WTC11 (cell line): ENCODE measurements at regions not wholly inside any gene's neighbourhood (a gene's known extent, or its start where the extent isn't known, plus 50 kb on each side); places are given as distances from the start of the nearest gene placed in this dataset.

Experiments
- ATAC-seq: fragments of 200-7000 bp; cut with Tn5 transposase; 2 replicates; pipeline ENCODE4 v1.10.0; 2021; ENCODE audit warnings: mild to moderate bottlenecking, moderate library complexity
- CTCF ChIA-PET: fragments of 300-600 bp; sonication (Branson Sonifier 250); formaldehyde crosslinking; loops from one replicate; lab custom pipeline; 2021; ENCODE audit warnings: antibody characterized with exemption; lab: Charles Lee
- POLR2A ChIA-PET: fragments of 350-600 bp; sonication (Branson Sonifier 250); formaldehyde crosslinking; loops from one replicate; lab custom pipeline; 2021; ENCODE audit warnings: antibody characterized with exemption; lab: Charles Lee
- DNase-seq: peaks from one replicate; pipeline ENCODE4 v3.0.0; 2021; ENCODE audit warnings: low spot score
- H3K27ac Mint-ChIP-seq: 2 replicates; pipeline ENCODE4 v1.8.0; 2021; ENCODE audit warnings: mixed read lengths
- H3K27me3 Mint-ChIP-seq: 2 replicates; pipeline ENCODE4 v1.8.0; 2021; ENCODE audit warnings: low read depth, mild to moderate bottlenecking, moderate library complexity, mixed read lengths
- H3K36me3 Mint-ChIP-seq: 2 replicates; pipeline ENCODE4 v1.8.0; 2021; ENCODE audit warnings: mixed read lengths
- H3K4me1 Mint-ChIP-seq: 2 replicates; pipeline ENCODE4 v1.8.0; 2022; ENCODE audit warnings: mixed read lengths
- H3K4me3 Mint-ChIP-seq: 2 replicates; pipeline ENCODE4 v1.8.0; 2021; ENCODE audit warnings: mild to moderate bottlenecking, moderate library complexity, mixed read lengths
- H3K9me3 Mint-ChIP-seq: 2 replicates; pipeline ENCODE4 v1.8.0; 2021; ENCODE audit warnings: mixed read lengths
- CBFB ChIP-seq: sonication (generic); formaldehyde crosslinking; IDR thresholded peaks from 2 replicates; pipeline ENCODE4 v1.8.1; 2022; ENCODE audit warnings: mild to moderate bottlenecking, low read depth, missing genetic modification reagents
- MXD4 ChIP-seq: fragments of 250-450 bp; sonication (Bioruptor Pico); IDR thresholded peaks from 2 replicates; pipeline ENCODE4 v1.8.0; 2021; ENCODE audit warnings: mild to moderate bottlenecking, moderate library complexity, borderline replicate concordance
- NFYB ChIP-seq: sonication (generic); formaldehyde crosslinking; conservative IDR thresholded peaks from 2 replicates; pipeline ENCODE4 v1.8.0; 2022; ENCODE audit warnings: low read depth, missing genetic modification reagents
- RELA ChIP-seq: sonication (generic); formaldehyde crosslinking; IDR thresholded peaks from 2 replicates; pipeline ENCODE4 v1.8.1; 2022; ENCODE audit warnings: missing genetic modification reagents, mild to moderate bottlenecking, borderline replicate concordance
- SOX15 ChIP-seq: fragments of 250-450 bp; sonication (Bioruptor Pico); IDR thresholded peaks from 2 replicates; pipeline ENCODE4 v1.9.0; 2021; ENCODE audit warnings: mild to moderate bottlenecking
- ZNF671 ChIP-seq: fragments of 250-450 bp; sonication (Bioruptor Pico); IDR thresholded peaks from 2 replicates; pipeline ENCODE4 v1.8.0; 2021; ENCODE audit warnings: mild to moderate bottlenecking
- TF ChIP-seq, protein P1 (sequence below): sonication (generic); formaldehyde crosslinking; IDR thresholded peaks from 2 replicates; pipeline ENCODE4 v1.8.1; 2023; ENCODE audit warnings: mild to moderate bottlenecking, missing genetic modification reagents, moderate library complexity
- TF ChIP-seq, protein P2 (sequence below): fragments of 250-450 bp; sonication (Bioruptor Pico); IDR thresholded peaks from 2 replicates; pipeline ENCODE4 v1.9.0; 2021; ENCODE audit warnings: moderate library complexity, mild to moderate bottlenecking, inconsistent platforms, borderline replicate concordance
- TF ChIP-seq, protein P3 (sequence below): sonication (generic); formaldehyde crosslinking; IDR thresholded peaks from 2 replicates; pipeline ENCODE4 v1.8.1; 2022; ENCODE audit warnings: low read depth, missing genetic modification reagents, borderline replicate concordance
- TF ChIP-seq, protein P4 (sequence below): sonication (generic); formaldehyde crosslinking; IDR thresholded peaks from 2 replicates; pipeline ENCODE4 v1.8.1; 2022; ENCODE audit warnings: missing genetic modification reagents, borderline replicate concordance
- TF ChIP-seq, protein P5 (sequence below): sonication (generic); formaldehyde crosslinking; IDR thresholded peaks from 2 replicates; pipeline ENCODE4 v1.8.0; 2023; ENCODE audit warnings: mild to moderate bottlenecking, missing genetic modification reagents
- TF ChIP-seq, protein P6 (sequence below): sonication (generic); formaldehyde crosslinking; IDR thresholded peaks from 2 replicates; pipeline ENCODE4 v1.8.1; 2022; ENCODE audit warnings: mild to moderate bottlenecking, moderate library complexity, missing genetic modification reagents
- TF ChIP-seq, protein P7 (sequence below): sonication (generic); formaldehyde crosslinking; IDR thresholded peaks from 2 replicates; pipeline ENCODE4 v1.8.1; 2023; ENCODE audit warnings: mild to moderate bottlenecking, moderate library complexity, missing genetic modification reagents
- TF ChIP-seq, protein P8 (sequence below): sonication (generic); formaldehyde crosslinking; IDR thresholded peaks from 2 replicates; pipeline ENCODE4 v1.8.0; 2023; ENCODE audit warnings: missing genetic modification reagents, mild to moderate bottlenecking, borderline replicate concordance

DNA sequence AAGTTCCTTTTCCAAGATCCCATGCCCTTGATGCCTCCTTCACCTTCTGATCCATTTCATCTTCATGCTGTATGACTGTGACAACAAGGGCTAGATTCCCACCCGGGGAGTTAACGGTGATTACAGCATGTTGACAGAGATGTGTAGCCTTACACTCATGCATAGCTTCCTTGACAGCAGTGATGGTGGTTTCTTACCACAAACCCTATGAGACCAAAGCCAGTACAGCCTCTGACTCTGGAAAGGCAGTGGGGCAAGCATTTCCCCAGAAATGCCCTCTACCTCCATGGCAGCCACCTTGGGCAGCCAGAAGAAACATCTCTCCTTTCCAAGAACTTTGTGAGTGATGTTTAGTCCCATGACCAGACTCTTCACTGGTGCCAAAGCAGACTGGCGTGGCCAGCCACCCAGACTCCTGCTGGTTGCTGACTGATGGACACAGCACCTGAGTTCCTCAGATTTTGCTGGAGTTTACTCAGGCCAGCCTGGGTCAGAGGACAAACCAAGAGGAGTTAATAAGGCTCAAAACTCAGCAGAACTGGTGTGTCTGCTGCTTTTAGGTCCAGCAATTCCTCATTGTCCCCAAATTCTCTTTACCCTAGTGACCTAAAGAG lies 199.7 kb upstream of the SLC27A6 start:
- Mint-ChIP-seq H3K4me3 (no peak overlapping the region), H3K27ac (no peak overlapping the region), H3K9me3 (no peaks in the 10 kb centered on the region), H3K36me3 (no peaks in the 10 kb centered on the region), H3K27me3 (no peaks in the 10 kb centered on the region), H3K4me1 (peaks cover 5% of the 10 kb centered on the region)
- POLR2A ChIA-PET, result no interaction called here
- no peak for ATAC-seq
- TF ChIP-seq, protein P1, sequence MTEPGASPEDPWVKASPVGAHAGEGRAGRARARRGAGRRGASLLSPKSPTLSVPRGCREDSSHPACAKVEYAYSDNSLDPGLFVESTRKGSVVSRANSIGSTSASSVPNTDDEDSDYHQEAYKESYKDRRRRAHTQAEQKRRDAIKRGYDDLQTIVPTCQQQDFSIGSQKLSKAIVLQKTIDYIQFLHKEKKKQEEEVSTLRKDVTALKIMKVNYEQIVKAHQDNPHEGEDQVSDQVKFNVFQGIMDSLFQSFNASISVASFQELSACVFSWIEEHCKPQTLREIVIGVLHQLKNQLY, result no peak
- TF ChIP-seq MXD4 (no peak), SOX15 (no peak), CBFB (CRISPR knock-in tag) (no peak), ZNF671 (CRISPR knock-in tag) (no peak), RELA (CRISPR knock-in tag) (no peak), NFYB (CRISPR knock-in tag) (no peak)
- TF ChIP-seq, protein P2, sequence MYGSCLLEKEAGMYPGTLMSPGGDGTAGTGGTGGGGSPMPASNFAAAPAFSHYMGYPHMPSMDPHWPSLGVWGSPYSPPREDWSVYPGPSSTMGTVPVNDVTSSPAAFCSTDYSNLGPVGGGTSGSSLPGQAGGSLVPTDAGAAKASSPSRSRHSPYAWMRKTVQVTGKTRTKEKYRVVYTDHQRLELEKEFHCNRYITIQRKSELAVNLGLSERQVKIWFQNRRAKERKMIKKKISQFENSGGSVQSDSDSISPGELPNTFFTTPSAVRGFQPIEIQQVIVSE (CRISPR knock-in tag), result no peak
- TF ChIP-seq, protein P3, sequence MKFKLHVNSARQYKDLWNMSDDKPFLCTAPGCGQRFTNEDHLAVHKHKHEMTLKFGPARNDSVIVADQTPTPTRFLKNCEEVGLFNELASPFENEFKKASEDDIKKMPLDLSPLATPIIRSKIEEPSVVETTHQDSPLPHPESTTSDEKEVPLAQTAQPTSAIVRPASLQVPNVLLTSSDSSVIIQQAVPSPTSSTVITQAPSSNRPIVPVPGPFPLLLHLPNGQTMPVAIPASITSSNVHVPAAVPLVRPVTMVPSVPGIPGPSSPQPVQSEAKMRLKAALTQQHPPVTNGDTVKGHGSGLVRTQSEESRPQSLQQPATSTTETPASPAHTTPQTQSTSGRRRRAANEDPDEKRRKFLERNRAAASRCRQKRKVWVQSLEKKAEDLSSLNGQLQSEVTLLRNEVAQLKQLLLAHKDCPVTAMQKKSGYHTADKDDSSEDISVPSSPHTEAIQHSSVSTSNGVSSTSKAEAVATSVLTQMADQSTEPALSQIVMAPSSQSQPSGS (CRISPR knock-in tag), result no peak
- TF ChIP-seq, protein P4, sequence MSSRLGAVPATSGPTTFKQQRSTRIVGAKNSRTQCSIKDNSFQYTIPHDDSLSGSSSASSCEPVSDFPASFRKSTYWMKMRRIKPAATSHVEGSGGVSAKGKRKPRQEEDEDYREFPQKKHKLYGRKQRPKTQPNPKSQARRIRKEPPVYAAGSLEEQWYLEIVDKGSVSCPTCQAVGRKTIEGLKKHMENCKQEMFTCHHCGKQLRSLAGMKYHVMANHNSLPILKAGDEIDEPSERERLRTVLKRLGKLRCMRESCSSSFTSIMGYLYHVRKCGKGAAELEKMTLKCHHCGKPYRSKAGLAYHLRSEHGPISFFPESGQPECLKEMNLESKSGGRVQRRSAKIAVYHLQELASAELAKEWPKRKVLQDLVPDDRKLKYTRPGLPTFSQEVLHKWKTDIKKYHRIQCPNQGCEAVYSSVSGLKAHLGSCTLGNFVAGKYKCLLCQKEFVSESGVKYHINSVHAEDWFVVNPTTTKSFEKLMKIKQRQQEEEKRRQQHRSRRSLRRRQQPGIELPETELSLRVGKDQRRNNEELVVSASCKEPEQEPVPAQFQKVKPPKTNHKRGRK (CRISPR knock-in tag), result no peak
- TF ChIP-seq, protein P5, sequence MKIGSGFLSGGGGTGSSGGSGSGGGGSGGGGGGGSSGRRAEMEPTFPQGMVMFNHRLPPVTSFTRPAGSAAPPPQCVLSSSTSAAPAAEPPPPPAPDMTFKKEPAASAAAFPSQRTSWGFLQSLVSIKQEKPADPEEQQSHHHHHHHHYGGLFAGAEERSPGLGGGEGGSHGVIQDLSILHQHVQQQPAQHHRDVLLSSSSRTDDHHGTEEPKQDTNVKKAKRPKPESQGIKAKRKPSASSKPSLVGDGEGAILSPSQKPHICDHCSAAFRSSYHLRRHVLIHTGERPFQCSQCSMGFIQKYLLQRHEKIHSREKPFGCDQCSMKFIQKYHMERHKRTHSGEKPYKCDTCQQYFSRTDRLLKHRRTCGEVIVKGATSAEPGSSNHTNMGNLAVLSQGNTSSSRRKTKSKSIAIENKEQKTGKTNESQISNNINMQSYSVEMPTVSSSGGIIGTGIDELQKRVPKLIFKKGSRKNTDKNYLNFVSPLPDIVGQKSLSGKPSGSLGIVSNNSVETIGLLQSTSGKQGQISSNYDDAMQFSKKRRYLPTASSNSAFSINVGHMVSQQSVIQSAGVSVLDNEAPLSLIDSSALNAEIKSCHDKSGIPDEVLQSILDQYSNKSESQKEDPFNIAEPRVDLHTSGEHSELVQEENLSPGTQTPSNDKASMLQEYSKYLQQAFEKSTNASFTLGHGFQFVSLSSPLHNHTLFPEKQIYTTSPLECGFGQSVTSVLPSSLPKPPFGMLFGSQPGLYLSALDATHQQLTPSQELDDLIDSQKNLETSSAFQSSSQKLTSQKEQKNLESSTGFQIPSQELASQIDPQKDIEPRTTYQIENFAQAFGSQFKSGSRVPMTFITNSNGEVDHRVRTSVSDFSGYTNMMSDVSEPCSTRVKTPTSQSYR (CRISPR knock-in tag), result no peak
- TF ChIP-seq, protein P6, sequence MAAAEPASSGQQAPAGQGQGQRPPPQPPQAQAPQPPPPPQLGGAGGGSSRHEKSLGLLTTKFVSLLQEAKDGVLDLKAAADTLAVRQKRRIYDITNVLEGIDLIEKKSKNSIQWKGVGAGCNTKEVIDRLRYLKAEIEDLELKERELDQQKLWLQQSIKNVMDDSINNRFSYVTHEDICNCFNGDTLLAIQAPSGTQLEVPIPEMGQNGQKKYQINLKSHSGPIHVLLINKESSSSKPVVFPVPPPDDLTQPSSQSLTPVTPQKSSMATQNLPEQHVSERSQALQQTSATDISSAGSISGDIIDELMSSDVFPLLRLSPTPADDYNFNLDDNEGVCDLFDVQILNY (CRISPR knock-in tag), result no peak
- TF ChIP-seq, protein P7, sequence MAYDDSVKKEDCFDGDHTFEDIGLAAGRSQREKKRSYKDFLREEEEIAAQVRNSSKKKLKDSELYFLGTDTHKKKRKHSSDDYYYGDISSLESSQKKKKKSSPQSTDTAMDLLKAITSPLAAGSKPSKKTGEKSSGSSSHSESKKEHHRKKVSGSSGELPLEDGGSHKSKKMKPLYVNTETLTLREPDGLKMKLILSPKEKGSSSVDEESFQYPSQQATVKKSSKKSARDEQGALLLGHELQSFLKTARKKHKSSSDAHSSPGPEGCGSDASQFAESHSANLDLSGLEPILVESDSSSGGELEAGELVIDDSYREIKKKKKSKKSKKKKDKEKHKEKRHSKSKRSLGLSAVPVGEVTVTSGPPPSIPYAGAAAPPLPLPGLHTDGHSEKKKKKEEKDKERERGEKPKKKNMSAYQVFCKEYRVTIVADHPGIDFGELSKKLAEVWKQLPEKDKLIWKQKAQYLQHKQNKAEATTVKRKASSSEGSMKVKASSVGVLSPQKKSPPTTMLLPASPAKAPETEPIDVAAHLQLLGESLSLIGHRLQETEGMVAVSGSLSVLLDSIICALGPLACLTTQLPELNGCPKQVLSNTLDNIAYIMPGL (CRISPR knock-in tag), result no peak
- TF ChIP-seq, protein P8, sequence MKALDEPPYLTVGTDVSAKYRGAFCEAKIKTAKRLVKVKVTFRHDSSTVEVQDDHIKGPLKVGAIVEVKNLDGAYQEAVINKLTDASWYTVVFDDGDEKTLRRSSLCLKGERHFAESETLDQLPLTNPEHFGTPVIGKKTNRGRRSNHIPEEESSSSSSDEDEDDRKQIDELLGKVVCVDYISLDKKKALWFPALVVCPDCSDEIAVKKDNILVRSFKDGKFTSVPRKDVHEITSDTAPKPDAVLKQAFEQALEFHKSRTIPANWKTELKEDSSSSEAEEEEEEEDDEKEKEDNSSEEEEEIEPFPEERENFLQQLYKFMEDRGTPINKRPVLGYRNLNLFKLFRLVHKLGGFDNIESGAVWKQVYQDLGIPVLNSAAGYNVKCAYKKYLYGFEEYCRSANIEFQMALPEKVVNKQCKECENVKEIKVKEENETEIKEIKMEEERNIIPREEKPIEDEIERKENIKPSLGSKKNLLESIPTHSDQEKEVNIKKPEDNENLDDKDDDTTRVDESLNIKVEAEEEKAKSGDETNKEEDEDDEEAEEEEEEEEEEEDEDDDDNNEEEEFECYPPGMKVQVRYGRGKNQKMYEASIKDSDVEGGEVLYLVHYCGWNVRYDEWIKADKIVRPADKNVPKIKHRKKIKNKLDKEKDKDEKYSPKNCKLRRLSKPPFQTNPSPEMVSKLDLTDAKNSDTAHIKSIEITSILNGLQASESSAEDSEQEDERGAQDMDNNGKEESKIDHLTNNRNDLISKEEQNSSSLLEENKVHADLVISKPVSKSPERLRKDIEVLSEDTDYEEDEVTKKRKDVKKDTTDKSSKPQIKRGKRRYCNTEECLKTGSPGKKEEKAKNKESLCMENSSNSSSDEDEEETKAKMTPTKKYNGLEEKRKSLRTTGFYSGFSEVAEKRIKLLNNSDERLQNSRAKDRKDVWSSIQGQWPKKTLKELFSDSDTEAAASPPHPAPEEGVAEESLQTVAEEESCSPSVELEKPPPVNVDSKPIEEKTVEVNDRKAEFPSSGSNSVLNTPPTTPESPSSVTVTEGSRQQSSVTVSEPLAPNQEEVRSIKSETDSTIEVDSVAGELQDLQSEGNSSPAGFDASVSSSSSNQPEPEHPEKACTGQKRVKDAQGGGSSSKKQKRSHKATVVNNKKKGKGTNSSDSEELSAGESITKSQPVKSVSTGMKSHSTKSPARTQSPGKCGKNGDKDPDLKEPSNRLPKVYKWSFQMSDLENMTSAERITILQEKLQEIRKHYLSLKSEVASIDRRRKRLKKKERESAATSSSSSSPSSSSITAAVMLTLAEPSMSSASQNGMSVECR (CRISPR knock-in tag), result no peak
- CTCF ChIA-PET, result no interaction called here
- DNase-seq, result no peak
